NAMALWA (cell line): ENCODE measurements at regions not wholly inside any gene's neighbourhood (a gene's known extent, or its start where the extent isn't known, plus 50 kb on each side); places are given as distances from the start of the nearest gene placed in this dataset.

Experiments
- DNase-seq: peaks from one replicate; pipeline ENCODE4 v3.0.0-alpha.2; 2015; ENCODE audit warnings: low spot score

GRCh38 chr5:152869971-152870370 lies 464.9 kb upstream of the NMUR2 start:
- DNase-seq = no peak

- no peak for DNase-seq
Measured at GRCh38 chr5:152882621-152883020, 477.5 kb upstream of the NMUR2 start.

GRCh38 chr5:152883066-152883775 lies 478.1 kb upstream of the NMUR2 start:
- peak; percentile 9 for DNase-seq

GRCh38 chr5:152884006-152884405 lies 478.9 kb upstream of the NMUR2 start:
- no peak for DNase-seq

- DNase-seq = no peak
Measured at GRCh38 chr5:152900332-152900731, 495.3 kb upstream of the NMUR2 start.

- DNase-seq = no peak
Measured at GRCh38 chr5:152901754-152902153, 496.7 kb upstream of the NMUR2 start.

- DNase-seq = no peak
Measured at GRCh38 chr5:152905286-152905685, 500.2 kb upstream of the NMUR2 start.

- no peak for DNase-seq
Measured at GRCh38 chr5:152907488-152908245, 502.6 kb upstream of the NMUR2 start.

GRCh38 chr5:152912924-152913323 lies 507.8 kb upstream of the NMUR2 start:
- DNase-seq = no peak

GRCh38 chr5:152932621-152933020 lies 527.5 kb upstream of the NMUR2 start:
- DNase-seq = no peak

GRCh38 chr5:152933056-152933455 lies 528.0 kb upstream of the NMUR2 start:
- no peak for DNase-seq

- no peak for DNase-seq
Measured at GRCh38 chr5:152938630-152939029, 533.6 kb upstream of the NMUR2 start.

GRCh38 chr5:152942633-152943336 lies 537.7 kb upstream of the NMUR2 start:
- DNase-seq = no peak

GRCh38 chr5:152953788-152954483 lies 536.5 kb upstream of the GRIA1 start:
- DNase-seq = no peak

- DNase-seq = no peak
Measured at GRCh38 chr5:152956943-152957613, 533.4 kb upstream of the GRIA1 start.

- no peak for DNase-seq
Measured at GRCh38 chr5:152978141-152978835, 512.2 kb upstream of the GRIA1 start.

GRCh38 chr5:152987131-152987530 lies 503.3 kb upstream of the GRIA1 start:
- DNase-seq = no peak

GRCh38 chr5:152990217-152990616 lies 500.3 kb upstream of the GRIA1 start:
- no peak for DNase-seq

GRCh38 chr5:152990649-152991048 lies 499.8 kb upstream of the GRIA1 start:
- no peak for DNase-seq

GRCh38 chr5:152994033-152994680 lies 496.3 kb upstream of the GRIA1 start:
- no peak for DNase-seq
